GM13977 (cell line): ENCODE measurements at regions not wholly inside any gene's neighbourhood (a gene's known extent, or its start where the extent isn't known, plus 50 kb on each side); places are given as distances from the start of the nearest gene placed in this dataset.
A peak's percentile ranks its signal among the peaks of the same experiment; 100 is the strongest.

ENCODE experiments used
- DNase-seq: peaks from one replicate; pipeline ENCODE4 v3.0.0; 2012; ENCODE audit warnings: low spot score
- in situ Hi-C: fragments of 300-500 bp; cut with MboI; formaldehyde crosslinking; loops from one replicate; pipeline ENCODE4 v1.12.0; 2022; ENCODE audit warnings: low sequenced_read_pairs, low pct_unique_long_range_greater_than_20kb, mixed read lengths, inconsistent platforms; ENCODE audit not compliant: unreplicated experiment
- TF ChIP-seq, protein P1 (sequence below): IDR thresholded peaks from 2 replicates; pipeline ENCODE4 v1.5.1; 2012; ENCODE audit warnings: mild to moderate bottlenecking, control low read depth; ENCODE audit not compliant: insufficient read depth; ENCODE audit errors: extremely low read depth, missing control alignments

DNA sequence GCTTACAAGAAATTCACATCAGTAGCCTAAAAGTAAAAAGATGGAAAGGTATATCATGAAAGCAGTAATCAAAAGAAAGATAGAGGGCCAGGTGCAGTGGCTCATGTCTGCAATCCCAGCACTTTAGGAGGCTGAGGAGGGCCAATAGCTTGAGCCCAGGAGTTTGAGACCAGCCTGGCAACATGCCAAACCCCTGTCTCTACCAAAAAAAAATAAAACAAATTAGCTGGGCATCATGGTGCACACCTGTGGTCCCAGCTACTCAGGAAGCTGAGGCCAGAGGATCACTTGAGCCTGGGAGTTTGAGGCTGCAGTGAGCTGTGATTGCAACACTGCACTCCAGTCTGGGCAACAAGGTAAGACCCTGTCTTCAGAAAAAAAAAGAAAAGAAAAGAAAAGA, 55.5 kb downstream of the GSPT2 start:
- no peak for DNase-seq
- TF ChIP-seq, protein P1, sequence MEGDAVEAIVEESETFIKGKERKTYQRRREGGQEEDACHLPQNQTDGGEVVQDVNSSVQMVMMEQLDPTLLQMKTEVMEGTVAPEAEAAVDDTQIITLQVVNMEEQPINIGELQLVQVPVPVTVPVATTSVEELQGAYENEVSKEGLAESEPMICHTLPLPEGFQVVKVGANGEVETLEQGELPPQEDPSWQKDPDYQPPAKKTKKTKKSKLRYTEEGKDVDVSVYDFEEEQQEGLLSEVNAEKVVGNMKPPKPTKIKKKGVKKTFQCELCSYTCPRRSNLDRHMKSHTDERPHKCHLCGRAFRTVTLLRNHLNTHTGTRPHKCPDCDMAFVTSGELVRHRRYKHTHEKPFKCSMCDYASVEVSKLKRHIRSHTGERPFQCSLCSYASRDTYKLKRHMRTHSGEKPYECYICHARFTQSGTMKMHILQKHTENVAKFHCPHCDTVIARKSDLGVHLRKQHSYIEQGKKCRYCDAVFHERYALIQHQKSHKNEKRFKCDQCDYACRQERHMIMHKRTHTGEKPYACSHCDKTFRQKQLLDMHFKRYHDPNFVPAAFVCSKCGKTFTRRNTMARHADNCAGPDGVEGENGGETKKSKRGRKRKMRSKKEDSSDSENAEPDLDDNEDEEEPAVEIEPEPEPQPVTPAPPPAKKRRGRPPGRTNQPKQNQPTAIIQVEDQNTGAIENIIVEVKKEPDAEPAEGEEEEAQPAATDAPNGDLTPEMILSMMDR, result no peak
- in situ Hi-C loops, result no loop called here

DNA sequence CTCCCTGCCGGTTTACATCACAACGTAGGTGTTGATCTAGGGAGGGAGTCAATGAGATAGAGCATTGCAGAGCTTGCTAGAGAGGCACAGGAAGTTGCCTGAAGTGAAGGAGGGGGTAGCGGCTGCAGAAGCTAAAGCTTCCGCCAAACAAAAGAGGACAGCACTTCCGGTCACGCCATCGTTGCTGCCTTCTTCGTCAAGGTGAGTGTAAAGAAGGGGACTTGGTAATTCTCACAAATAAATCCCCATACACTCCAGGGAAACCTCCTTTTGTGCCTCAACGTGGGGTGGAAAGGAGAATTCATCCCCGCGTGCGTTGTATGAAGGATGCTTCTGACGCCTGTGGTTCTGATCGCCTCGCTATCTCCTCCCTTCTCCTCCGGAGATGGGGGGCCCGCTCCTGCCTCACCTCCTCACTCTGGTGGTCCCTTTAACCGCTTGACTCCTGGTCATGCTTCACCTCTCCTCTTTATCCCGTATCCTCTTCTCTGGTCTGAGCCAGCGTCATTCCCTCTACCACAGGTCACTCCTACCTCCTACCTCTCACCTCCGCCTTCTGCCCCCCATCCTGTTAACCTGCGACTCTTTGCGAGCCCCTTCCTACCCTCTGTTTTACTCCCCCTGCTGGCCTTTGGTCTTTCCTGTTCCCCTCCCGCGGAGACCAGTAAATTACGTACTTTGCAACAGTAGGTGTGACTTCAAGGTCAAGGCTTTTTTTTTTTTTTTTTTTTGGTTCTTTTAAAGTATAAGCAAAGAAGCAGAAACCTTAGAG, 59.9 kb downstream of the GSPT2 start:
- in situ Hi-C loops, result no loop called here
- TF ChIP-seq, protein P1, result peak; percentile 51
- DNase-seq, result peak; percentile 37

DNA sequence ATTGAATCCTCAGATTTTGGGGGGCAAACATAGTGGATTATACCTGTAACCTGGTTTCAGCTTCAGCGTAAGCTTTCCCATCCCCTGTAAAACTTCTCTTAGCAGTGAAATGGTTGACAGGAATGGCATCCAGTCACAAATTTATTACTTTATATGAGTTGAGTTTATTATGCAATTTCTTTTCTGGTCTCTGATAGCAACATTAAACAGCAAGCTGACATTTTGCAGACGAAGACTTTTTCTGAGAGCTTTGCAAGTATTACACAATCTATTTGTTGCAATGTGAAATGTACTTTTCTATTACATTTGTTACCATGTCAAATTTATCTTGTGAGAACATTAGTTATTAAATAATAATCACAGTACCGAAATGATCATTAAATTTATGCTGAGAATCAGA, 60.6 kb downstream of the GSPT2 start:
- TF ChIP-seq, protein P1, result no peak
- in situ Hi-C loops, result no loop called here
- no peak for DNase-seq

DNA sequence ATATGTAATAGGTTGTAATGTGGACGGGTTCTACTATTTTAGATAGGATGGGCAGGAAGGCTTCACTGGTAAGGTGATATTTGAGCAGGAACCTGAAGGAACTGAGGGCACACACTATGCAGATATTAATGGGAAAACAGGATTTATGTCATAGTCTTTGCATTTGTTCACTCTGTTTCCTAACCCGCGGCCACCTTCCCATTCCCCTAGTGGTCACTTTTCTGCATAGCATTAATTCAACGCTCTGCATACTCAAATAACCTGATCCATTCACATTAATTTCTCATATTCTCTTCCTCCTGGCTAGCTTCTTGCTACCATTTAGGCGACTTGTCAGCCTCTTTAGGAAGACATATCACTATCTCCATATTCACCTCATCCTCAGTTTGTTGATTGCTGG, 61.5 kb downstream of the GSPT2 start:
- TF ChIP-seq, protein P1, result no peak
- DNase-seq, result no peak
- in situ Hi-C loops, result no loop called here

DNA sequence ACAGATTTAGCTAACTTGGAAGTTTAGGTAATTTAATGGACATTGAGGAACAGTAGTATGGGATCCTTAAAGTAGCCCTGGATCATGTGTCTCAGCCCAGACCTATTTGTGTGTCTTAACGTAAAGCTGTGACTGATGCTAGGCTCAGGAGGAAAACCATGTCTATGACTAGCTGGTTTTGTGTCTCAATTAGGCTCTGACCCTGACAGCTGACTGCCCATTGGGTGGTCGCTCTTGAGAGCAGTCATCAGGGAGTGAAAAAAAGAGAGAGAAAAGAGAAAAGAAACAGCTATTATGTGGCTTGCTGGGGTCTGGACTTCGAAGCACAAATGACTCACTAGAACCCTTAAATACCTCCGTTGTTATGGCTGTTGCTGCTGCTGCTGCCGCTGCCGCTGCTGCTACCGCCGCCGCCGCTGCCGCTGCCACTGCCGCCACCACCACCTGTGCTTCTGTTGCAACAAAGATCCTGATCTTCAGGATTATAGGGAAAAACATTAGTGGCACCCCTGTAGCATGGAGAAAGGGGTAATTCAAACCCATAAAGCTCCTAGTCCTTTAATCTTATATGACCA, 70.7 kb downstream of the GSPT2 start:
- TF ChIP-seq, protein P1, result no peak
- in situ Hi-C loops, result no loop called here
- DNase-seq, result no peak

DNA sequence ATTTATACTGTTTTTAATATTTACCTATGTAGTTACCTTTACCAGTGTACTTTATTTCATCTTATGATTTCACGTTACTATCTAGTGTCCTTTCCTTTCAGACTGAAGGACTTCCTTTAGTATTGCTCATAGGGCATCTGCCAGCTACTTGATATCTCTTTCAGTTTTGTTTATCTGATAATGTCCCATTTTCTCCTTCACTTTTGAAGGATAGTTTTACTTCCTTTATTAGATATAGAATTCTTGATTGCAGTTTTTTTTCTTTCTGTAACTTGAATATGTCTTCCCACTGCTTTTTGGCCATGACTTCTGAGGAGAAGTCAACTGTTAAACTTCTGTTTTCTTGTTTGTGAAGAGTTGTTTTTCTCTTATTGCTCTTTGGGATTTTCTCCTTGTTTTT, 69.4 kb upstream of the MAGED1 start:
- TF ChIP-seq, protein P1, result no peak
- DNase-seq, result no peak
- in situ Hi-C loops, result no loop called here
